ENCODE measurements at regions not wholly inside any gene's neighbourhood (a gene's known extent, or its start where the extent isn't known, plus 50 kb on each side); places are given as distances from the start of the nearest gene placed in this dataset.

GRCh38 chr1:173301507-173301906 lies 94.4 kb upstream of the TNFSF4 start:
- no peaks in the 10 kb centered on the region for H3K9me3 ChIP-seq (ENCODE audit: insufficient read depth in 2 of 2, low read depth in 1 of 2, low read length in 1 of 2)
- no peak overlapping the region for H3K18ac ChIP-seq (ENCODE audit: extremely low read depth, low read length)
- 87% methylated on average over 1 of the region's 1 CpG; no CpG with 5 or more reads in 1 of the 2 experiments for WGBS, 2 experiments (ENCODE audit: extremely low coverage in 1 of 2, insufficient coverage in 1 of 2, insufficient read length in 1 of 2, insufficient replicate concordance in 2 of 2, low coverage in 1 of 2, low lambda C conversion rate in 2 of 2, missing lambda C conversion rate in 1 of 2)
- DNase-seq (ENCODE audit: low read depth in 1 of 2, low spot score in 2 of 2): no peak
- no peak overlapping the region for H2BK120ac ChIP-seq (replicated peaks; ENCODE audit: low read depth, low read length)
- no peak overlapping the region for H4K91ac ChIP-seq (replicated peaks; ENCODE audit: insufficient read length, low read length)
- no peak overlapping the region for H3K4me2 ChIP-seq (ENCODE audit: insufficient read depth in 1 of 2, low read depth in 2 of 2, low read length in 2 of 2)
- ChIA-PET POLR2A (ENCODE audit: partially characterized antibody) (no interaction called here), CTCF (ENCODE audit: partially characterized antibody) (interaction anchor here (1.6 kb wide), 1 partner anchor 46 kb away, joined by 4 read pairs; no protein-coding TSS in a partner anchor)
- H2AFZ ChIP-seq (ENCODE audit: low read length): no peak overlapping the region
- no peak for FAIRE-seq
- no peaks in the 10 kb centered on the region for H3K79me1 ChIP-seq (ENCODE audit: low read depth, low read length)
- no peak overlapping the region for H2BK12ac ChIP-seq (ENCODE audit: low read depth, low read length)
- no peak overlapping the region for H4K8ac ChIP-seq (ENCODE audit: extremely low read depth, insufficient read depth, low read length)
- H3K27me3 ChIP-seq (replicated peaks in 1 of 4; ENCODE audit: control insufficient read depth in 3 of 4, extremely low read depth in 1 of 4, insufficient read depth in 3 of 4, low read length in 3 of 4): no peaks in the 10 kb centered on the region; a peak in 1 of 7 replicates
- H3K9ac ChIP-seq (replicated peaks in 1 of 4; ENCODE audit: extremely low read depth in 1 of 4, low read depth in 3 of 4, low read length in 3 of 4): no peak overlapping the region
- no peak overlapping the region for H3K56ac ChIP-seq (replicated peaks; ENCODE audit: insufficient read length, low read depth, low read length)
- no peak overlapping the region for H3K4me3 ChIP-seq (ENCODE audit: extremely low read depth in 1 of 4, insufficient read depth in 2 of 4, low read depth in 3 of 4, low read length in 4 of 4)
- peaks cover 0 to 6% (median 0%) of the 10 kb centered on the region in 4 experiments; a peak in 2 of 7 replicates for H3K4me1 ChIP-seq (replicated peaks in 1 of 4; ENCODE audit: control insufficient read depth in 3 of 4, insufficient read depth in 4 of 4, low read length in 3 of 4)
- no peaks in the 10 kb centered on the region for H3K23me2 ChIP-seq (ENCODE audit: low read depth, low read length)
- no peak overlapping the region for H3K23ac ChIP-seq (ENCODE audit: insufficient read length)
- no peaks in the 10 kb centered on the region for H4K20me1 ChIP-seq (replicated peaks in 1 of 2; ENCODE audit: control insufficient read depth in 1 of 2, insufficient read depth in 2 of 2, low read length in 2 of 2)
- no peak overlapping the region for H4K5ac ChIP-seq (ENCODE audit: insufficient read length, low read depth, low read length)
- no peak for TF ChIP-seq CEBPB (IDR thresholded peaks at IDR 0.05; ENCODE audit: low read depth, low read length)
- no peak for TF ChIP-seq CBX8 (IDR thresholded peaks at IDR 0.05; ENCODE audit: borderline replicate concordance, low read depth, low read length)
- no peak for TF ChIP-seq ATF3 (IDR thresholded peaks at IDR 0.05; ENCODE audit: insufficient read depth, low read depth, low read length)
- TF ChIP-seq TBP (IDR thresholded peaks at IDR 0.05; ENCODE audit: low read depth, low read length): no peak
- TF ChIP-seq ATF2 (IDR thresholded peaks at IDR 0.05; ENCODE audit: low read length): no peak
- TF ChIP-seq EGR1 (IDR thresholded peaks at IDR 0.05; ENCODE audit: borderline replicate concordance, low read depth, low read length): no peak
- no peak for TF ChIP-seq SP4 (IDR thresholded peaks at IDR 0.05; ENCODE audit: low read length)
- no peak for TF ChIP-seq BACH1 (IDR thresholded peaks at IDR 0.05; ENCODE audit: low read length)
- no peak for TF ChIP-seq POLR2AphosphoS5 (IDR thresholded peaks at IDR 0.05; ENCODE audit: low read depth, low read length)
- TF ChIP-seq SP1 (IDR thresholded peaks at IDR 0.05; ENCODE audit: low read depth, low read length): no peak
- no peak for TF ChIP-seq POLR2A (IDR thresholded peaks at IDR 0.05; ENCODE audit: control extremely low read depth in 1 of 2, low read depth in 2 of 2, low read length in 2 of 2)
- no peak for TF ChIP-seq FOSL1 (IDR thresholded peaks at IDR 0.05; ENCODE audit: insufficient read depth, low read depth, low read length)
- no peak overlapping the region for H2BK5ac ChIP-seq (ENCODE audit: low read depth, low read length)
- no peak overlapping the region for H3K14ac ChIP-seq (ENCODE audit: insufficient read length)
- no peaks in the 10 kb centered on the region for H3K79me2 ChIP-seq (ENCODE audit: control insufficient read depth in 1 of 2, insufficient read depth in 2 of 2, low read length in 2 of 2)
- no peak overlapping the region for H3K4ac ChIP-seq (replicated peaks; ENCODE audit: insufficient read length, low read depth, low read length)
- no peak overlapping the region for H2BK20ac ChIP-seq (ENCODE audit: low read length)
- no peak overlapping the region for H2BK15ac ChIP-seq (ENCODE audit: low read length)
- no peaks in the 10 kb centered on the region for H3K36me3 ChIP-seq (ENCODE audit: control insufficient read depth in 2 of 4, insufficient read depth in 4 of 4, low read length in 3 of 4)
- no peak overlapping the region for H3K27ac ChIP-seq (ENCODE audit: low read depth, low read length)
- H2AK5ac ChIP-seq (ENCODE audit: low read depth, low read length): no peak overlapping the region

All from H1 (cell line).